GM12874 (cell line): ENCODE measurements at regions not wholly inside any gene's neighbourhood (a gene's known extent, or its start where the extent isn't known, plus 50 kb on each side); places are given as distances from the start of the nearest gene placed in this dataset.

Experiments
- TF ChIP-seq, protein P1 (sequence below): IDR thresholded peaks from 2 replicates; pipeline ENCODE4 v1.5.1; 2011; ENCODE audit warnings: low read depth, mild to moderate bottlenecking, control low read depth, low read length, moderate library complexity; ENCODE audit not compliant: insufficient read depth

DNA sequence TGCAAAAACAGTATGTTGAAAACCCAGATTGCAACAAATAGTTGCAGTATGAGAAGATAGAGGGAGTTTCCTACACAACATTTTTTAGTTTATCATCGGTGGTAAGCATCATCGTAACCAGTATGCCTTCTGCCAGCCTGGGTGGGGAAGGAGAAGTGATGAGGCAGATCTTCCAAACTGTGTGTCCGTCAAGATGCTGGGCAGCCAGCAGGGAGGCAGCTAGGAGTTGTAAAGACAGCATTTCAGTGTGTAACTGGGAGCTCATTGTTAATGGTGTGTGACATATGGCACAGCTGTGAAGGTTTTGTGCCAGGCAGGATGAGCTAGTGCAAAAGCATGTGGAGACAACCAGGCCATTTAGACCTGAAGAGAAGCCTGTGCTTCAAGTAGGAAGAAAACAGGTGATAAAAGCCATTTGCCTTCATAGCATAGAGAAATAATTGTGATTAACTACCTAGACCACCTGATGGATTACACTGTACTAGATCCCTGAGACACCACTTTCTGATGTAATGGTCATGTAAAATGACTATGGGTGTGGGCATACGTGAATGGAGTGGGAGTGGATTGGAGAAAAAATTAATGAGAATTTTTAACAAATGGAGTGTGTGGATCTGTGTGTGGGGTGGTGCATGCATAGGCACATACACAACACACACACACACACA lies 347.0 kb upstream of the ADAMTSL1 start:
- TF ChIP-seq, protein P1, sequence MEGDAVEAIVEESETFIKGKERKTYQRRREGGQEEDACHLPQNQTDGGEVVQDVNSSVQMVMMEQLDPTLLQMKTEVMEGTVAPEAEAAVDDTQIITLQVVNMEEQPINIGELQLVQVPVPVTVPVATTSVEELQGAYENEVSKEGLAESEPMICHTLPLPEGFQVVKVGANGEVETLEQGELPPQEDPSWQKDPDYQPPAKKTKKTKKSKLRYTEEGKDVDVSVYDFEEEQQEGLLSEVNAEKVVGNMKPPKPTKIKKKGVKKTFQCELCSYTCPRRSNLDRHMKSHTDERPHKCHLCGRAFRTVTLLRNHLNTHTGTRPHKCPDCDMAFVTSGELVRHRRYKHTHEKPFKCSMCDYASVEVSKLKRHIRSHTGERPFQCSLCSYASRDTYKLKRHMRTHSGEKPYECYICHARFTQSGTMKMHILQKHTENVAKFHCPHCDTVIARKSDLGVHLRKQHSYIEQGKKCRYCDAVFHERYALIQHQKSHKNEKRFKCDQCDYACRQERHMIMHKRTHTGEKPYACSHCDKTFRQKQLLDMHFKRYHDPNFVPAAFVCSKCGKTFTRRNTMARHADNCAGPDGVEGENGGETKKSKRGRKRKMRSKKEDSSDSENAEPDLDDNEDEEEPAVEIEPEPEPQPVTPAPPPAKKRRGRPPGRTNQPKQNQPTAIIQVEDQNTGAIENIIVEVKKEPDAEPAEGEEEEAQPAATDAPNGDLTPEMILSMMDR: no peak

DNA sequence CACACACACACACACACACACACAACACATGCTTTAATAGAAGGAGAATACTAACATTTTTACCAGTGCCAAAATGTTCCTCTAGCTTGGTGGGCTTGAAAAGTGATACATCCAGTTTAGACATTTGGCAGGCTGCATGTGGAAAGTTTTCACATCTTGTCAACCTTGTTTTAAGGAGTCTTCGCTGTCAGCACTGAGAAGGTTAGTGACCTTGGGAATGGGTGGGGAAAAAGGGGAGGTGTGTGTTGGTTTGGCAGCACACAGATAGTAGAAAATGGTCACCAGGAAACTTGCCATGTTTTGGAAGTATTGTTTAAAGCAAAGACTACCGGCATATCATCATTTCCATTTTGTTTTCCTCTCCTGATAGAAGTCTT lies 346.5 kb upstream of the ADAMTSL1 start:
- TF ChIP-seq, protein P1: no peak

DNA sequence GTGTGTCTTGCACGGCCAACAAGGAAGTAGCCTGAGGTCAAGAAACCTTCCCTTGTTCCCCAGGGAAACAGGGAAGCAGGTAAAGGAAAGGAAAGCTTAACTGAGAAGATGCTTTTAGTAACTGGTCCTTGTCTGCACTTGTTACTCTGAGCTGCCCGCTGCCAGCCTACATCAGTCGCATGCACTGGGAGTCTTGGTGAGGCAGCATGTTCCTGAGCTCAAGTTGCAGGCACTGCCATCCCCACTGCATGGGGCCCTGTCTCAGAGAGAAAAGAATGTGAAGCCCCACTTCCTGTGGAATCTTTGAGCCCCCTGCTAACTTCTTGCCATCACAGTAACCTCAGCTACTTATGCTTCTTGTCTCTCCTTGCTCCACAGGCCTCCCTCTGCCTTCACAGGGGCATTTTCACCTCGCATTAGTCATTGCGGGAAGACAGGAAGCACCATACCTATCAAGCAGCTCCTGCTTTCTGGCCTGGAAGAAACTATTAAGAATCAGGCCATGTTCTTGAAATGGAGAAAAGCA lies 344.1 kb upstream of the ADAMTSL1 start:
- TF ChIP-seq, protein P1: no peak

DNA sequence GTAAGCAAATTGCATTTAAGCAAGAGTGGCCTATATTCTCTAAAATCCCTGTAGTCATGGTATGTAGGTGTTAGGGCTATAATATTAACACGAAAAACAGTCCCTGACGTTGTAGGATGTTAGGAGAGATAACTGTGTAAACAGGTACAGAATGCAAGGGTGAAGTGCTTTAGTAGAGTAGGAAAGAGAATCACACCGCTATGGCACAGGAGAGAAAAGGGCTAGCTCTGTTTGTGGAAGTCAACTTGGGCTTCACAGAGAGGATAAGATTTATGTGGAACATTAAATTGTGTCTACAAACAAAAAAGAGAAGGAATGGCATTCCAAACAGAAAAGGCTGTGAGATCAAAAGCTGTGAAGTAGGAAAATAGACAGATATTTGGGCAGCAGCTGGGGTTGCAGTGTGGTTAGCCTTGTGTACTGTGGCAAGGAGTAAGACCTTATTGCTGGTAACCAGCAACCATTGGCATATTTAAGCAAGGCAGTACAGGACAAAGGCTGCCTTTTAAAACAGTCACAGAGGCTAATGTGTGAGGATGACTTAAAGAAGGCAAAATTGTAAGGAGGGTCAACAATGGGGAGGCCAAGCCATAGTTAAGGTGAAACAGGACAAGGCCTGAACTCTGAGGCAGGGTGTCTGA lies 337.5 kb upstream of the ADAMTSL1 start:
- TF ChIP-seq, protein P1: no peak

DNA sequence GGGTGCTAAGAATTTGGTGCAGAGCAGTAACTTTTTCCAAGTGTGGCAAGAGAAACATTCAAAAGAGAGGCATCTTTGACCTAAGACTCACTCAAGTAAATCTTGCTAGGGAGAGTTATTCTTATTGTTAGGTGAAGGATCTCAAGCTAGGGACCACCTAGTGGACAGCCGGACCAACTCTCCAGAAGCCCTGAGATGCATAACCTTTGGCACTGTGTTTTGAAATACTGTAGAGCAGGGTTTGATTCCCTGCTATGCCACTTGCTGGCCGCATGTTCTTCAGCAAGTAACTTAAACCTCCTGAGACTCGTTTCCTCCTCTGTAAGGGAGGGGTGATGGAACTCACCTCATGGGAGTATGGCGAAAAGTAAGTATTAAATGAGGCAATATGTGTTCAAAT lies 336.1 kb upstream of the ADAMTSL1 start:
- TF ChIP-seq, protein P1: no peak

DNA sequence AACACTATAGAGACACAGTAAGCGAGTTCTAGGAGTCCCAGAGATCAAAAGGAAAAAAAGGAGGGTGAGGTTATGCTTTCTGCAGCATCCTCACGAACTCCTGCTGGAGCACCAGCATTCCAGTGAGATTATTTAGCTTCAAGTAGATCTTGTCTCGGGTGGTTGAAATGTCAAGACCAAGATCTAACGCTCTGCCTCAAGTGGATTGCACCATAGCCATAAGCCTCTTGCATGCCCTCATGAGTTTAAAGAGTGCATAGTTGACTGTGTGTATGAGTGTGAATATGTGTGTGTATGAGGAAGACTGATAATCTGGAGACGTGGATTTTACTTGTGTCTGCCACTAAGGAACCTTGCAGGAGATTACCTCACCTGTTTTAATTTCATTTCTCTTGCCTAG lies 335.3 kb upstream of the ADAMTSL1 start:
- TF ChIP-seq, protein P1: no peak

DNA sequence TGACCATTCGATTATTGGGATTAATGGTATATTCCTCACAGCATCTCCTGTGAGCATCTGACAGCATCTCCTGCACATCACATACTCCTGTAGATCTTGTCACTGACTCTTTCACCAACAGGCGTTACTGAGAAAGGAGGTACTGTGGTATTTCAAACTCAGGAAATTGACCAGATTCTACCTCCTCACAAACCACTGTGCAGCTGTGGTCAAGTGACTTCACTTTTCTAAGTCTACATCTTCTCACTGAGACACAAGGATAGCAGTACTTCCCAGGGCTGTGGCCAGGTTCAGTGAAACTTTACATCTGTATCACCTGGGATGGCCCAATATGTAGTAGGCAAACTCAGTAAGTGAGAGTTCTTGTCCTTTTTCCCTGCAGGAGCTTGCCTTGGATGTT lies 332.3 kb upstream of the ADAMTSL1 start:
- TF ChIP-seq, protein P1: no peak
